Esophagus muscularis mucosa (tissue), 4 donors: ENCODE measurements at regions not wholly inside any gene's neighbourhood (a gene's known extent, or its start where the extent isn't known, plus 50 kb on each side); places are given as distances from the start of the nearest gene placed in this dataset.

ENCODE experiments used
- DNase-seq: peaks from one replicate; pipeline ENCODE4 v3.0.0-alpha.2; 2017; ENCODE audit errors: extremely low spot score
- H3K27ac ChIP-seq, 4 donors: fragments of 200-600 bp; sonication (generic); replicated peaks in 1 of 4; 1 replicate in 3 of 4; 2 replicates in 1 of 4; pipeline ENCODE4 v1.5.1; 2016 to 2019; ENCODE audit warnings: mild to moderate bottlenecking in 1 of 4
- H3K27me3 ChIP-seq, 4 donors: fragments of 200-600 bp; sonication (generic); one replicate each; pipeline versions ENCODE4 v1.5.1 to v1.6.0; 2016 to 2019
- H3K36me3 ChIP-seq, 4 donors: fragments of 200-600 bp; sonication (generic); one replicate each; pipeline ENCODE4 v1.5.1; 2016 to 2019
- H3K4me1 ChIP-seq, 4 donors: fragments of 200-600 bp; sonication (generic); one replicate each; pipeline ENCODE4 v1.5.1; 2016 to 2019
- H3K4me3 ChIP-seq, 4 donors: fragments of 200-600 bp; sonication (generic); 1 replicate in 2 of 4; 2 replicates in 2 of 4; pipeline ENCODE4 v1.5.1; 2016 to 2019; ENCODE audit warnings: mild to moderate bottlenecking in 4 of 4, moderate library complexity in 1 of 4
- H3K9me3 ChIP-seq, 4 donors: fragments of 200-600 bp; sonication (generic); 1 replicate in 3 of 4; 2 replicates in 1 of 4; pipeline ENCODE4 v1.5.1; 2016 to 2019
- EP300 ChIP-seq: sonication (generic); formaldehyde crosslinking; IDR thresholded peaks from one replicate; pipeline ENCODE4 v1.6.1; 2017; ENCODE audit warnings: antibody characterized with exemption
- POLR2A ChIP-seq: fragments of 450-650 bp; IDR thresholded peaks from one replicate; pipeline ENCODE4 v1.6.1; 2017; ENCODE audit warnings: antibody characterized with exemption, moderate library complexity, mild to moderate bottlenecking, low read depth
- POLR2AphosphoS5 ChIP-seq, 2 donors: sonication (generic); formaldehyde crosslinking; IDR thresholded peaks; one replicate each; pipeline ENCODE4 v1.6.1; 2017; ENCODE audit warnings: antibody characterized with exemption in 2 of 2
- WGBS: methylation state at CpG from one replicate; pipeline ENCODE4 v1.1.5; 2018; 5-methylcytosine and 5-hydroxymethylcytosine counted together
- intact Hi-C: fragments of 100-400 bp; cut with DNase I; formaldehyde crosslinking; loops from one replicate; pipeline ENCODE4 v1.15.1; 2023
- TF ChIP-seq, protein P1 (sequence below), 3 experiments: fragments of 200-600 bp in 2 of 3; fragments of 450-650 bp in 1 of 3; sonication (generic) in 2 of 3; IDR thresholded peaks; one replicate each; pipeline ENCODE4 v1.5.1; 2017 to 2019; ENCODE audit warnings: antibody characterized with exemption in 3 of 3, mild to moderate bottlenecking in 2 of 3, moderate library complexity in 1 of 3

DNA sequence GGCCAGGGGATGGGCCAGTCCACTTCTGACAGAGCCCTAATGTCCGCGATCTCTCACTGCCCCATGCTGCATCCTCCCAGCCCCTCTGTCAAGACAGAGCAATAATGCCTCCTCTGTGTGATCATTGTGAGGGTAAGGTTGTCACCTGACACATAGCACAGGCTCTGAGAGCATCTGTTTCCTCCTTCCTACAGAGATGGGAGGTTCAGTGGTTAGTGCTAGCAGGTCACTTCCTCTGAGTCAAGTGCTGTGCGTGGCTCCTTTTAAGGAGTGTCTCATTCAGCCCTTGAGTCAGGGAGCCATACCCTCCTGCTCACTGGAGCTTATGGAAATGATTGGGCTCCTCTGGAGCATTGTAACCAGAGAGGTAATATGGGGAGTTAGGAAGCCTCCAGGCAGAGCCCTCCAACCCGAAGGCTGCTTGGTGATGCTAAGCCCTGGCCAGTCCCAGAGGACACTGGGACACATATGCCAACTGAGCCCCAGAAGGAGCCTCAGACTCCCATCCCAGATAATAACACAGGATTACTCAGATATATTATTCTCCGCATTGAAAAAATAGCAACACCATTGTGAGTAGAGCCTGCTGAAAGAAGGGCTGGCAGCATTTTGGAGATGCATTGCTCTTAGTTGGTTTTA lies 189.0 kb downstream of the GALNT1 start:
- Histone ChIP-seq H3K4me1 (no peaks in the 10 kb centered on the region), H3K9me3 (no peaks in the 10 kb centered on the region), H3K27me3 (no peaks in the 10 kb centered on the region), H3K36me3 (no peaks in the 10 kb centered on the region), H3K4me3 (no peak overlapping the region), H3K27ac (no peak overlapping the region)
- TF ChIP-seq, protein P1, sequence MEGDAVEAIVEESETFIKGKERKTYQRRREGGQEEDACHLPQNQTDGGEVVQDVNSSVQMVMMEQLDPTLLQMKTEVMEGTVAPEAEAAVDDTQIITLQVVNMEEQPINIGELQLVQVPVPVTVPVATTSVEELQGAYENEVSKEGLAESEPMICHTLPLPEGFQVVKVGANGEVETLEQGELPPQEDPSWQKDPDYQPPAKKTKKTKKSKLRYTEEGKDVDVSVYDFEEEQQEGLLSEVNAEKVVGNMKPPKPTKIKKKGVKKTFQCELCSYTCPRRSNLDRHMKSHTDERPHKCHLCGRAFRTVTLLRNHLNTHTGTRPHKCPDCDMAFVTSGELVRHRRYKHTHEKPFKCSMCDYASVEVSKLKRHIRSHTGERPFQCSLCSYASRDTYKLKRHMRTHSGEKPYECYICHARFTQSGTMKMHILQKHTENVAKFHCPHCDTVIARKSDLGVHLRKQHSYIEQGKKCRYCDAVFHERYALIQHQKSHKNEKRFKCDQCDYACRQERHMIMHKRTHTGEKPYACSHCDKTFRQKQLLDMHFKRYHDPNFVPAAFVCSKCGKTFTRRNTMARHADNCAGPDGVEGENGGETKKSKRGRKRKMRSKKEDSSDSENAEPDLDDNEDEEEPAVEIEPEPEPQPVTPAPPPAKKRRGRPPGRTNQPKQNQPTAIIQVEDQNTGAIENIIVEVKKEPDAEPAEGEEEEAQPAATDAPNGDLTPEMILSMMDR (IDR thresholded peaks at IDR 0.05): no peak
- no peak for TF ChIP-seq POLR2A
- TF ChIP-seq POLR2AphosphoS5 (IDR thresholded peaks at IDR 0.05): no peak
- no peak for TF ChIP-seq EP300
- 56% methylated on average over 3 of the region's 5 CpGs for WGBS
- DNase-seq: no peak
- intact Hi-C loops: no loop called here

DNA sequence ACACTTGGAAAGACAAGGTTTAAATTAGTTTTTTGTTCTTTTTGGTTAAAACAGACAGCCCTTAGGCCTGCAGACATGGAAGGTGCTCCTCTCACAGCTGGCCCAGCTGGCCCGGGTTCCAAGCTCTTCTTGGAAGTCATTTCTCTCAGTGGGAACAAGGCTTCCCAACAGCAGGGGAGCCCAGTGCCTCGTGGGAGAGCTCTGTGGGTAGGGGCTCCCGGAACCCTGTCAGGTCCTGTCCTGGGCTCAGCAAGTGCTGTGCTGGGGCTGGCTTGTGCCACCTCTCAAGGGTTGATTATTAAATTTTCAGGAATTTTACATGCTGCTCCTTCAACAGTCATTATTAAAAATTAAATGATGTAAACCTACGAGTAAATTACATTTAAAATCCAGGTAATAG lies 189.6 kb downstream of the GALNT1 start:
- intact Hi-C loops: no loop called here
- TF ChIP-seq POLR2AphosphoS5 (IDR thresholded peaks at IDR 0.05): no peak
- TF ChIP-seq, protein P1 (IDR thresholded peaks at IDR 0.05): no peak
- no peak for TF ChIP-seq POLR2A
- no peak for TF ChIP-seq EP300

DNA sequence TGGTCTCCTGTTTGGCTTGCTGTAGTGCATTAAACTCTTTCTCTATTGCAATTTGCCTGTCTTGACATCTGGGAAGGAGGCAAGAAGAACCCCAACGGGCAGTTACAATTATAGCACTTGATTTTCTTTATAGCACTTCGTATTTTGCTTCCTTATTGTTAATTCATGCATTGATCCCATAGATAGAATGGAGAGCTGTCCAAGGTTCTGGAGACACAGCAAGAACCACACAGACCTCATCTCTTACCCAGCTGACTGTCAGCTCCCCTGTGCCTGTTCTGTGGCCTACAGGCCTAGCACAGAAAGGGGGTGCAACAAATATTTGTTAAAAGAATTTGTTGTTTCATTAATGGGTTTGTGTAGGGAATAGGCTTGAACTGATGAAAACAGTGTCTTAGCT lies 194.3 kb downstream of the GALNT1 start:
- H3K36me3 ChIP-seq: no peaks in the 10 kb centered on the region
- H3K4me1 ChIP-seq: no peaks in the 10 kb centered on the region
- no peak overlapping the region for H3K27ac ChIP-seq
- intact Hi-C loops: no loop called here
- DNase-seq: no peak
- TF ChIP-seq POLR2A (no peak), POLR2AphosphoS5 (IDR thresholded peaks at IDR 0.05) (no peak), EP300 (no peak)
- TF ChIP-seq, protein P1 (IDR thresholded peaks at IDR 0.05): no peak
- 30% methylated on average over 2 of the region's 2 CpGs for WGBS
- no peaks in the 10 kb centered on the region for H3K9me3 ChIP-seq
- H3K27me3 ChIP-seq: no peaks in the 10 kb centered on the region
- H3K4me3 ChIP-seq: no peak overlapping the region

More for the DNA sequence above, 189.6 kb downstream of the GALNT1 start:
- H3K27ac ChIP-seq: no peak overlapping the region
- H3K4me1 ChIP-seq: no peaks in the 10 kb centered on the region
- H3K27me3 ChIP-seq: no peaks in the 10 kb centered on the region
- H3K4me3 ChIP-seq: no peak overlapping the region
- 66% methylated on average over 4 of the region's 4 CpGs for WGBS
- no peak for DNase-seq
- no peaks in the 10 kb centered on the region for H3K9me3 ChIP-seq
- no peaks in the 10 kb centered on the region for H3K36me3 ChIP-seq

DNA sequence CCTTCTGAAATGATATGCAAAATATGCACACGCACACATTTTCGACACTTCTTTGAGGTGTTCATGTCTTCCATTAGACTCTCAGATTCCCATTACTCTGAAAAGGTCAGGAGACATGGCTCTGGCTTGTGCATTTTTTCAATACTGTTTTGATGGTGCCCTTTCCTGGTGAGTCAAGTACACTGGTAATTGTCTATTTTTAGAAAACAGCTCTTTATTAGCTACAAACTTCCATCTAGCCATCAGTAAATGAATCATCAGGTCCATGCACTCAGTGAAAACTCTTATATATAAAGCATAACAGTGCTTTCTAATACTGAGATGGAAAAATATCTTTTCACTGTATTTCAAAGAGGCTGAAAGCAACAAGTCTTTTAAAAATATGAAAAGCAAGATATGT lies 194.9 kb downstream of the GALNT1 start:
- H3K36me3 ChIP-seq: no peaks in the 10 kb centered on the region
- H3K27ac ChIP-seq: no peak overlapping the region
- H3K4me3 ChIP-seq: no peak overlapping the region
- H3K27me3 ChIP-seq: no peaks in the 10 kb centered on the region
- 95% methylated on average over 2 of the region's 2 CpGs for WGBS
- intact Hi-C loops: no loop called here
- TF ChIP-seq POLR2AphosphoS5 (IDR thresholded peaks at IDR 0.05) (no peak), EP300 (no peak), POLR2A (no peak)
- TF ChIP-seq, protein P1 (IDR thresholded peaks at IDR 0.05): no peak
- H3K9me3 ChIP-seq: no peaks in the 10 kb centered on the region
- H3K4me1 ChIP-seq: no peaks in the 10 kb centered on the region
- DNase-seq: no peak

DNA sequence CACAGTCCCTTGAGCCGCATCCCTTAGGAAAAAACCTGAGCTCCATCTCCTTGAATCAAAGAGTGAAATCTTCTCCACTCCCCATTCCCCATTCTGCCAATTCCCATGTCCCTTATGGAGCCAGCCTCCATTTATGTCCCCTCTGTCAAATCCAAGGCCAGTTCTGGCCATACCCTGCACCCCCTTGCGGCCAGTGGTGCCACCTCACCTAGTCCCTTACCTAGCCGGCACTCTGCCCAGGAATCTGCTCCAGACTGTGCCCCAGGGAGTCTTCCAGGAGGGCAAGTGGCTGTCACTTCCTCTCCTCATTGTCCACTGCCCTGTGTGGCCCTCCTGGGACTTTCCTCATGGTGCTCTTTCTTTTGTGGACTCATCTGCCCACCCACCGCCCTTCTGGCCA lies 195.4 kb upstream of the RMP24 start:
- Histone ChIP-seq H3K4me1 (no peaks in the 10 kb centered on the region), H3K36me3 (no peaks in the 10 kb centered on the region), H3K27me3 (no peaks in the 10 kb centered on the region), H3K9me3 (no peaks in the 10 kb centered on the region), H3K27ac (no peak overlapping the region), H3K4me3 (no peak overlapping the region)
- TF ChIP-seq, protein P1 (IDR thresholded peaks at IDR 0.05): no peak
- no peak for TF ChIP-seq POLR2A
- intact Hi-C loops: no loop called here
- no peak for DNase-seq
- 84% methylated on average over 4 of the region's 4 CpGs for WGBS
